GM06990 (cell line): ENCODE measurements at regions not wholly inside any gene's neighbourhood (a gene's known extent, or its start where the extent isn't known, plus 50 kb on each side); places are given as distances from the start of the nearest gene placed in this dataset.
"Not testable (repeated sequence)": the region's sequence is repeated elsewhere in the genome, so short reads cannot be mapped to it uniquely, and the experiment has no call there.

Experiments used
- DNase-seq: peaks from one replicate; pipeline ENCODE4 v3.0.0-alpha.2; 2011; ENCODE audit not compliant: insufficient read length; ENCODE audit errors: extremely low read depth
- H3K27me3 ChIP-seq: replicated peaks from 2 replicates; pipeline ENCODE4 v1.6.0; 2011; ENCODE audit warnings: low read length; ENCODE audit not compliant: control insufficient read depth, insufficient read depth
- H3K36me3 ChIP-seq: 2 replicates; pipeline ENCODE4 v1.5.1; 2011; ENCODE audit warnings: low read length; ENCODE audit not compliant: control insufficient read depth, insufficient read depth
- H3K4me3 ChIP-seq: replicated peaks from 2 replicates; pipeline ENCODE4 v1.5.1; 2011; ENCODE audit warnings: low read depth, mild to moderate bottlenecking, control low read depth, low read length
- CTCF ChIP-seq: IDR thresholded peaks from 2 replicates; pipeline ENCODE4 v1.5.1; 2011; ENCODE audit warnings: low read length, control low read depth, mild to moderate bottlenecking, inconsistent platforms; ENCODE audit not compliant: insufficient read depth, poor library complexity, severe bottlenecking

GRCh38 chr12:131559517-131560516 is 151.1 kb upstream of the SFSWAP start:
- no peak for DNase-seq
- Histone ChIP-seq H3K27me3 (no peaks in the 10 kb centered on the region; the same call in 1 of the 2 replicates), H3K36me3 (no peaks in the 10 kb centered on the region), H3K4me3 (no peak overlapping the region)
- TF ChIP-seq CTCF, result no peak

GRCh38 chr12:131561051-131561450 is 149.8 kb upstream of the SFSWAP start:
- Histone ChIP-seq H3K27me3 (no peaks in the 10 kb centered on the region; the same call in 1 of the 2 replicates), H3K36me3 (no peaks in the 10 kb centered on the region), H3K4me3 (no peak overlapping the region)
- TF ChIP-seq CTCF, result no peak
- DNase-seq, result no peak

GRCh38 chr12:131561891-131562684 is 148.8 kb upstream of the SFSWAP start:
- no peak for TF ChIP-seq CTCF
- H3K36me3 ChIP-seq, result no peaks in the 10 kb centered on the region
- DNase-seq, result no peak
- H3K27me3 ChIP-seq, result no peaks in the 10 kb centered on the region; the same call in 1 of the 2 replicates
- H3K4me3 ChIP-seq, result no peak overlapping the region

- H3K27me3 ChIP-seq, H3K36me3 ChIP-seq, DNase-seq, H3K4me3 ChIP-seq: not testable (repeated sequence)
- TF ChIP-seq CTCF, result peak; percentile 5
Observed at GRCh38 chr12:131564138-131564727, 146.7 kb upstream of the SFSWAP start.

- Histone ChIP-seq H3K4me3 (no peak overlapping the region), H3K36me3 (no peaks in the 10 kb centered on the region), H3K27me3 (no peaks in the 10 kb centered on the region; the same call in 1 of the 2 replicates)
- DNase-seq, result no peak
- no peak for TF ChIP-seq CTCF
Observed at GRCh38 chr12:131564845-131565244, 146.0 kb upstream of the SFSWAP start.
